Testis (tissue), 2 donors: ENCODE measurements at regions not wholly inside any gene's neighbourhood (a gene's known extent, or its start where the extent isn't known, plus 50 kb on each side); places are given as distances from the start of the nearest gene placed in this dataset.

Source experiments
- DNase-seq: peaks from one replicate; pipeline ENCODE4 v3.0.0-alpha.2; 2019
- H3K27ac ChIP-seq, 2 donors: fragments of 200-600 bp; sonication (generic); one replicate each; pipeline ENCODE4 v1.5.1; 2019
- H3K27me3 ChIP-seq: fragments of 200-600 bp; sonication (generic); one replicate; pipeline ENCODE4 v1.5.1; 2019
- H3K36me3 ChIP-seq: fragments of 200-600 bp; sonication (generic); one replicate; pipeline ENCODE4 v1.5.1; 2017; ENCODE audit warnings: low read depth; ENCODE audit errors: missing control alignments
- H3K4me1 ChIP-seq: fragments of 200-600 bp; sonication (generic); one replicate; pipeline ENCODE4 v1.5.1; 2019
- H3K4me3 ChIP-seq, 2 donors: fragments of 200-600 bp; sonication (generic); one replicate each; pipeline ENCODE4 v1.5.1; 2017 to 2019
- H3K9me3 ChIP-seq: fragments of 200-600 bp; sonication (generic); one replicate; pipeline ENCODE4 v1.5.1; 2017
- CTCF ChIP-seq, 3 experiments: fragments of 450-650 bp in 2 of 3; fragments of 200-600 bp in 1 of 3; sonication (generic) in 1 of 3; IDR thresholded peaks; one replicate each; pipeline ENCODE4 v1.5.1; 2016 to 2019; ENCODE audit warnings: antibody characterized with exemption in 3 of 3, mild to moderate bottlenecking in 2 of 3, moderate library complexity in 1 of 3
- POLR2A ChIP-seq: fragments of 450-650 bp; IDR thresholded peaks from one replicate; pipeline ENCODE4 v1.6.1; 2017; ENCODE audit warnings: antibody characterized with exemption, mild to moderate bottlenecking, moderate library complexity
- WGBS, 2 donors: methylation state at CpG; one replicate each; pipeline ENCODE4 v1.1.5; 2018; 5-methylcytosine and 5-hydroxymethylcytosine counted together
- intact Hi-C: fragments of 100-400 bp; cut with DNase I; formaldehyde crosslinking; loops from one replicate; pipeline ENCODE4 v1.15.1; 2023; ENCODE audit warnings: low total_unique reads

GRCh38 chr1:208525417-208525816, 281.2 kb upstream of the PLXNA2 start:
- Histone ChIP-seq H3K27ac (no peak overlapping the region), H3K36me3 (no peaks in the 10 kb centered on the region), H3K27me3 (no peaks in the 10 kb centered on the region), H3K9me3 (no peaks in the 10 kb centered on the region), H3K4me3 (no peak overlapping the region), H3K4me1 (peaks cover 10% of the 10 kb centered on the region)
- intact Hi-C loops, result no loop called here
- DNase-seq, result no peak
- TF ChIP-seq POLR2A, result no peak
- TF ChIP-seq CTCF (IDR thresholded peaks at IDR 0.05), result no peak
- WGBS, 2 donors, result 56 to 63% methylated on average over 3 of the region's 3 CpGs

DNA sequence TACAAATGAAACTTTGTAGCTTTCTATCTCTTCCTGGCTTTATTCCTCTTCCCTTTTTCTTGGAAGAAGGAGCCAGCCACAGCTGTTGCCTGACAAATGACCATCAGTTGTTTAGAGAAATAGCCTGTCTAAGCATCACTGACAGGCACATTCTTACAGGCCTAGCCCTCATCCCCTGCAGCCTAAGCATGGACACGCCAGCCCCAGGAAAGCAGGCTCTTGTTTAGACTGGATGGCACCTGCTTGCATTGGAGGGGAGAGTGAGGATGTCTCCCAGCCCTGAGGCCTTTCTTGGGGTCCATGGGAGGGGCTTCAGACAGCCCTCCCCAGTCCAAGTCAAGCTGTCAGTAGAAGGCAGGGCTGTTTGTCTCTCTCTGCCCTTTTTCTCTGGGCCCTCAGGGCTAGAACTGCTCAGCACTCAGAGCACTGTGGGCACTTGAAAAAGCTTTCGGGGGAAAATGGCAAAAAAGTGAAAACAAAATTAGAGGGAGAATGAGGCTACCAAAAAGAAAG, 282.5 kb upstream of the PLXNA2 start:
- Histone ChIP-seq H3K27ac (no peak overlapping the region), H3K27me3 (no peaks in the 10 kb centered on the region), H3K4me3 (no peak overlapping the region), H3K36me3 (no peaks in the 10 kb centered on the region), H3K4me1 (peaks cover 10% of the 10 kb centered on the region), H3K9me3 (no peaks in the 10 kb centered on the region)
- no peak for DNase-seq
- TF ChIP-seq POLR2A (no peak), CTCF (IDR thresholded peaks at IDR 0.05) (no peak)
- intact Hi-C loops, result no loop called here
- WGBS, 2 donors, result 80 to 87% methylated on average over 2 of the region's 2 CpGs

DNA sequence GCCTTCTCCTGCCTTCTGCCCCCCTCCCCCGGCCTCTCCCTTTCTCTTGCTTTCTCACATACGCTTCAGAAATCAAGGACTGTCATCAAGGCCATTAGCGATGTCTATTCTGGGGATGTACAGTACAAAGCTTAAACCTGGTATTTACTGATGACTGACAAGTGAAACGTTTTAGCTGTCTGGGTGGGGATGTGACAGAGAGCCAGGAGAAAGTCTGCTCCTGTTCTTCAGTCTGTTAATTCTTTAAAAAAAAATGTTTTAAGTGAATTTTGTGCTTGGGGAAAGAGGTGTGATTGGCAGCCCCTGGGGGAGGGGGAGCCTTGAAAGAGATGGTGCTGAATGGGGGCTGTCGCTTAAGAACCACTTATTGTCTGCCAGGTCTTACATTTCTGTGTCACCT, 283.0 kb upstream of the PLXNA2 start:
- TF ChIP-seq POLR2A, result no peak
- TF ChIP-seq CTCF (IDR thresholded peaks at IDR 0.05), result no peak
- Histone ChIP-seq H3K36me3 (no peaks in the 10 kb centered on the region), H3K4me3 (no peak overlapping the region), H3K9me3 (no peaks in the 10 kb centered on the region), H3K4me1 (peaks cover 10% of the 10 kb centered on the region), H3K27ac (no peak overlapping the region), H3K27me3 (no peaks in the 10 kb centered on the region)
- no peak for DNase-seq
- intact Hi-C loops, result no loop called here
- 62 to 81% methylated on average over 5 of the region's 5 CpGs for WGBS, 2 donors

- no peak for DNase-seq
- intact Hi-C loops, result no loop called here
- Histone ChIP-seq H3K4me3 (no peak overlapping the region), H3K36me3 (no peaks in the 10 kb centered on the region), H3K9me3 (no peaks in the 10 kb centered on the region), H3K27me3 (no peaks in the 10 kb centered on the region), H3K4me1 (peaks cover 10% of the 10 kb centered on the region), H3K27ac (no peak overlapping the region)
- WGBS, 2 donors, result 49 to 58% methylated on average over 13 of the region's 13 CpGs
- no peak for TF ChIP-seq POLR2A
- TF ChIP-seq CTCF (IDR thresholded peaks at IDR 0.05), result no peak
Observed at GRCh38 chr1:208528578-208529240, 284.5 kb upstream of the PLXNA2 start.
